PC-9 (cell line): ENCODE measurements at regions not wholly inside any gene's neighbourhood (a gene's known extent, or its start where the extent isn't known, plus 50 kb on each side); places are given as distances from the start of the nearest gene placed in this dataset.

Source experiments
- EZH2 ChIP-seq: fragments of 200-600 bp; sonication (generic); IDR thresholded peaks from 2 replicates; pipeline ENCODE4 v1.8.0; 2017; ENCODE audit warnings: antibody characterized with exemption, low read depth
- TF ChIP-seq, protein P1 (sequence below): fragments of 200-600 bp; sonication (generic); conservative IDR thresholded peaks from 2 replicates; pipeline ENCODE4 v1.6.1; 2017; ENCODE audit warnings: mixed run types, antibody characterized with exemption, mild to moderate bottlenecking, moderate library complexity

DNA sequence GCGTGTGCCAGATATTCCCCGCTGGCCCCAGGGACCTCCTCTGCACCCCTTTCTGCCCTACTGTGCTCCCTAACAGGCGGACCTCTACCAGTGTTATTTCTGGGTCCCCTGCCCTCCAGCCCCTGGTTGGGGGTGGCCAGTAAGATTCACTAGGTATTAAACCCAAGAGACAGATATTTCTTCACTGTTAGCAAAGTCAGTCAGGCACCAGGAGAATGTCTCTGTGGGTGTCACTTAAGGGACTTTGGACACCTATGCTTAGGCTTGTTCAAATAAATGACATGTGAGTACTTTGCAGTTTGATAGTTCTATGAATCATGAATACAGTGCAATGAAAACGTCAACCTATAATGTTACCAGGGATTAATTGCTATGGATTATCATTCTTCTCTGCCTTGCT lies 234.3 kb upstream of the IGFBP3 start:
- TF ChIP-seq, protein P1, sequence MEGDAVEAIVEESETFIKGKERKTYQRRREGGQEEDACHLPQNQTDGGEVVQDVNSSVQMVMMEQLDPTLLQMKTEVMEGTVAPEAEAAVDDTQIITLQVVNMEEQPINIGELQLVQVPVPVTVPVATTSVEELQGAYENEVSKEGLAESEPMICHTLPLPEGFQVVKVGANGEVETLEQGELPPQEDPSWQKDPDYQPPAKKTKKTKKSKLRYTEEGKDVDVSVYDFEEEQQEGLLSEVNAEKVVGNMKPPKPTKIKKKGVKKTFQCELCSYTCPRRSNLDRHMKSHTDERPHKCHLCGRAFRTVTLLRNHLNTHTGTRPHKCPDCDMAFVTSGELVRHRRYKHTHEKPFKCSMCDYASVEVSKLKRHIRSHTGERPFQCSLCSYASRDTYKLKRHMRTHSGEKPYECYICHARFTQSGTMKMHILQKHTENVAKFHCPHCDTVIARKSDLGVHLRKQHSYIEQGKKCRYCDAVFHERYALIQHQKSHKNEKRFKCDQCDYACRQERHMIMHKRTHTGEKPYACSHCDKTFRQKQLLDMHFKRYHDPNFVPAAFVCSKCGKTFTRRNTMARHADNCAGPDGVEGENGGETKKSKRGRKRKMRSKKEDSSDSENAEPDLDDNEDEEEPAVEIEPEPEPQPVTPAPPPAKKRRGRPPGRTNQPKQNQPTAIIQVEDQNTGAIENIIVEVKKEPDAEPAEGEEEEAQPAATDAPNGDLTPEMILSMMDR = no peak
- TF ChIP-seq EZH2 = no peak
